Vagina (tissue), 2 donors: ENCODE measurements at regions not wholly inside any gene's neighbourhood (a gene's known extent, or its start where the extent isn't known, plus 50 kb on each side); places are given as distances from the start of the nearest gene placed in this dataset.

ENCODE experiments used
- DNase-seq, 2 donors: peaks; one replicate each; pipeline ENCODE4 v3.0.0-alpha.2; 2017; ENCODE audit errors: extremely low spot score in 2 of 2
- H3K27ac ChIP-seq: fragments of 200-600 bp; sonication (generic); one replicate; pipeline ENCODE4 v1.5.1; 2019
- H3K27me3 ChIP-seq: fragments of 200-600 bp; sonication (generic); one replicate; pipeline ENCODE4 v1.5.1; 2019
- H3K36me3 ChIP-seq, 2 donors: fragments of 200-600 bp; sonication (generic); one replicate each; pipeline ENCODE4 v1.5.1; 2017 to 2019
- H3K4me1 ChIP-seq: fragments of 200-600 bp; sonication (generic); one replicate; pipeline ENCODE4 v1.5.1; 2019
- H3K4me3 ChIP-seq, 2 donors: fragments of 200-600 bp; sonication (generic); 1 replicate in 1 of 2; 2 replicates in 1 of 2; pipeline ENCODE4 v1.5.1; 2016 to 2019
- H3K9me3 ChIP-seq: fragments of 200-600 bp; sonication (generic); one replicate; pipeline ENCODE4 v1.5.1; 2019
- CTCF ChIP-seq, 3 experiments: fragments of 450-650 bp in 2 of 3; fragments of 200-600 bp in 1 of 3; sonication (generic) in 1 of 3; IDR thresholded peaks; one replicate each; pipeline ENCODE4 v1.5.1; 2017 to 2019; ENCODE audit warnings: antibody characterized with exemption in 3 of 3, mild to moderate bottlenecking in 2 of 3, moderate library complexity in 2 of 3
- POLR2A ChIP-seq, 2 donors: fragments of 450-650 bp; IDR thresholded peaks; one replicate each; pipeline ENCODE4 v1.6.1; 2017; ENCODE audit warnings: antibody characterized with exemption in 2 of 2, mild to moderate bottlenecking in 2 of 2, moderate library complexity in 2 of 2
- POLR2AphosphoS5 ChIP-seq, 2 donors: sonication (generic); formaldehyde crosslinking; IDR thresholded peaks; one replicate each; pipeline ENCODE4 v1.9.0; 2017; ENCODE audit warnings: antibody characterized with exemption in 2 of 2, mild to moderate bottlenecking in 2 of 2, low read depth in 1 of 2; ENCODE audit not compliant: insufficient read depth in 1 of 2
- intact Hi-C: fragments of 100-400 bp; cut with DNase I; formaldehyde crosslinking; loops from one replicate; pipeline ENCODE4 v1.15.1; 2023

- no peak for DNase-seq
- intact Hi-C loops: no loop called here
- H3K9me3 ChIP-seq: no peaks in the 10 kb centered on the region
- H3K4me1 ChIP-seq: no peaks in the 10 kb centered on the region
- H3K27ac ChIP-seq: no peak overlapping the region
- H3K36me3 ChIP-seq: no peaks in the 10 kb centered on the region
- TF ChIP-seq CTCF (IDR thresholded peaks at IDR 0.05) (no peak), POLR2AphosphoS5 (IDR thresholded peaks at IDR 0.05; ENCODE audit: insufficient read depth in 1 of 2, low read depth in 1 of 2) (no peak), POLR2A (IDR thresholded peaks at IDR 0.05) (no peak)
- H3K27me3 ChIP-seq: no peaks in the 10 kb centered on the region
- no peak overlapping the region for H3K4me3 ChIP-seq
These were observed 519.2 kb downstream of the ARAP2 start for GRCh38 chr4:35725131-35725530.

GRCh38 chr4:35730414-35730813 lies 513.9 kb downstream of the ARAP2 start:
- Histone ChIP-seq H3K36me3 (no peaks in the 10 kb centered on the region), H3K4me1 (no peaks in the 10 kb centered on the region), H3K4me3 (no peak overlapping the region), H3K9me3 (no peaks in the 10 kb centered on the region), H3K27me3 (no peaks in the 10 kb centered on the region), H3K27ac (no peak overlapping the region)
- TF ChIP-seq CTCF (IDR thresholded peaks at IDR 0.05) (no peak), POLR2AphosphoS5 (IDR thresholded peaks at IDR 0.05; ENCODE audit: insufficient read depth in 1 of 2, low read depth in 1 of 2) (no peak), POLR2A (IDR thresholded peaks at IDR 0.05) (no peak)
- DNase-seq: no peak
- intact Hi-C loops: no loop called here

GRCh38 chr4:35734381-35735098 lies 509.8 kb downstream of the ARAP2 start:
- DNase-seq: no peak
- Histone ChIP-seq H3K27ac (no peak overlapping the region), H3K36me3 (no peaks in the 10 kb centered on the region), H3K4me3 (no peak overlapping the region), H3K4me1 (no peaks in the 10 kb centered on the region), H3K9me3 (no peaks in the 10 kb centered on the region), H3K27me3 (no peaks in the 10 kb centered on the region)
- TF ChIP-seq POLR2AphosphoS5 (IDR thresholded peaks at IDR 0.05; ENCODE audit: insufficient read depth in 1 of 2, low read depth in 1 of 2) (no peak), POLR2A (IDR thresholded peaks at IDR 0.05) (no peak), CTCF (IDR thresholded peaks at IDR 0.05) (no peak)
- intact Hi-C loops: no loop called here

GRCh38 chr4:35739308-35739707 lies 505.0 kb downstream of the ARAP2 start:
- no peak for DNase-seq
- intact Hi-C loops: no loop called here
- H3K27ac ChIP-seq: no peak overlapping the region
- no peaks in the 10 kb centered on the region for H3K9me3 ChIP-seq
- no peaks in the 10 kb centered on the region for H3K4me1 ChIP-seq
- TF ChIP-seq POLR2A (IDR thresholded peaks at IDR 0.05) (no peak), CTCF (IDR thresholded peaks at IDR 0.05) (no peak), POLR2AphosphoS5 (IDR thresholded peaks at IDR 0.05; ENCODE audit: insufficient read depth in 1 of 2, low read depth in 1 of 2) (no peak)
- H3K27me3 ChIP-seq: no peaks in the 10 kb centered on the region
- H3K4me3 ChIP-seq: no peak overlapping the region
- H3K36me3 ChIP-seq: no peaks in the 10 kb centered on the region

GRCh38 chr4:35754047-35754446 lies 490.3 kb downstream of the ARAP2 start:
- H3K9me3 ChIP-seq: no peaks in the 10 kb centered on the region
- intact Hi-C loops: no loop called here
- H3K36me3 ChIP-seq: no peaks in the 10 kb centered on the region
- TF ChIP-seq POLR2AphosphoS5 (IDR thresholded peaks at IDR 0.05; ENCODE audit: insufficient read depth in 1 of 2, low read depth in 1 of 2) (no peak), CTCF (IDR thresholded peaks at IDR 0.05) (no peak)
- no peak overlapping the region for H3K27ac ChIP-seq
- H3K4me3 ChIP-seq: no peak overlapping the region
- H3K27me3 ChIP-seq: no peaks in the 10 kb centered on the region
- no peaks in the 10 kb centered on the region for H3K4me1 ChIP-seq
- no peak for DNase-seq
